Astrocyte (in vitro differentiated cells and primary cell): ENCODE measurements at regions not wholly inside any gene's neighbourhood (a gene's known extent, or its start where the extent isn't known, plus 50 kb on each side); places are given as distances from the start of the nearest gene placed in this dataset.
A peak's percentile ranks its signal among the peaks of the same experiment; 100 is the strongest.

ENCODE experiments used
- DNase-seq: peaks from one replicate; pipeline ENCODE4 v3.0.0-alpha.2; 2010; ENCODE audit warnings: low read depth
- FAIRE-seq: peaks from 2 replicates; lab custom pipeline; 2011; peaks lifted over from hg19 to GRCh38; lab: Jason Lieb, UNC
- H2AFZ ChIP-seq: 2 replicates; pipeline ENCODE4 v1.6.0; 2012; ENCODE audit warnings: low read depth, low read length, inconsistent platforms
- H3K27ac ChIP-seq: 2 replicates; pipeline ENCODE4 v1.5.1; 2011; ENCODE audit warnings: low read depth, low read length, inconsistent platforms
- H3K27me3 ChIP-seq: 2 replicates; pipeline ENCODE4 v1.6.0; 2011; ENCODE audit warnings: low read length, inconsistent platforms; ENCODE audit not compliant: insufficient read depth
- H3K36me3 ChIP-seq: 2 replicates; pipeline ENCODE4 v1.5.1; 2011; ENCODE audit warnings: low read length, inconsistent platforms; ENCODE audit not compliant: insufficient read depth
- H3K4me1 ChIP-seq: 2 replicates; pipeline ENCODE4 v1.5.1; 2011; ENCODE audit warnings: low read length, inconsistent platforms; ENCODE audit not compliant: insufficient read depth
- H3K4me2 ChIP-seq: 2 replicates; pipeline ENCODE4 v1.6.0; 2012; ENCODE audit warnings: low read length, inconsistent platforms
- H3K4me3 ChIP-seq: 2 replicates; pipeline ENCODE4 v1.5.1; 2011; ENCODE audit warnings: low read depth, mild to moderate bottlenecking, low read length, inconsistent platforms; ENCODE audit not compliant: insufficient read depth
- H3K79me2 ChIP-seq: 2 replicates; pipeline ENCODE4 v1.6.0; 2012; ENCODE audit warnings: mild to moderate bottlenecking, low read length, inconsistent platforms; ENCODE audit not compliant: insufficient read depth
- H3K9ac ChIP-seq: 2 replicates; pipeline ENCODE4 v1.6.0; 2012; ENCODE audit warnings: mild to moderate bottlenecking, low read length, inconsistent platforms
- H3K9me3 ChIP-seq: 2 replicates; pipeline ENCODE4 v1.5.1; 2012; ENCODE audit warnings: low read depth, mild to moderate bottlenecking, low read length, inconsistent platforms; ENCODE audit not compliant: insufficient read depth
- H4K20me1 ChIP-seq: 2 replicates; pipeline ENCODE4 v1.6.0; 2012; ENCODE audit warnings: low read length, inconsistent platforms; ENCODE audit not compliant: insufficient read depth
- H3K27ac Mint-ChIP-seq: one replicate; pipeline ENCODE4 v1.8.0; 2021; ENCODE audit warnings: mild to moderate bottlenecking, mixed read lengths; ENCODE audit not compliant: unreplicated experiment
- H3K27me3 Mint-ChIP-seq: one replicate; pipeline ENCODE4 v1.8.0; 2021; ENCODE audit warnings: low read depth, mixed read lengths; ENCODE audit not compliant: unreplicated experiment
- H3K36me3 Mint-ChIP-seq: one replicate; pipeline ENCODE4 v1.8.0; 2021; ENCODE audit warnings: low read depth, mixed read lengths; ENCODE audit not compliant: unreplicated experiment
- H3K4me1 Mint-ChIP-seq: one replicate; pipeline ENCODE4 v1.8.0; 2021; ENCODE audit warnings: low read depth, mixed read lengths; ENCODE audit not compliant: unreplicated experiment
- H3K4me3 Mint-ChIP-seq: one replicate; pipeline ENCODE4 v1.8.0; 2021; ENCODE audit warnings: mild to moderate bottlenecking, moderate library complexity, mixed read lengths; ENCODE audit not compliant: unreplicated experiment
- H3K9me3 Mint-ChIP-seq: one replicate; pipeline ENCODE4 v1.8.0; 2021; ENCODE audit warnings: mild to moderate bottlenecking, mixed read lengths; ENCODE audit not compliant: unreplicated experiment
- EZH2 ChIP-seq: IDR thresholded peaks from 2 replicates; pipeline ENCODE4 v1.6.1; 2012; ENCODE audit warnings: mild to moderate bottlenecking, low read length, inconsistent platforms; ENCODE audit not compliant: insufficient read depth
- TF ChIP-seq, protein P1 (sequence below): IDR thresholded peaks from 2 replicates; pipeline ENCODE4 v1.5.1; 2011; ENCODE audit warnings: low read depth, mild to moderate bottlenecking, inconsistent platforms, low read length, moderate library complexity; ENCODE audit not compliant: insufficient read depth

GRCh38 chr1:229753764-229754551, 127.9 kb downstream of the URB2 start:
- Histone ChIP-seq H3K4me2 (no peak overlapping the region), H3K27me3 (no peaks in the 10 kb centered on the region), H3K9ac (no peak overlapping the region), H3K4me1 (peaks cover 28% of the 10 kb centered on the region), H3K79me2 (no peaks in the 10 kb centered on the region), H3K4me3 (no peak overlapping the region), H3K36me3 (no peaks in the 10 kb centered on the region), H4K20me1 (no peaks in the 10 kb centered on the region), H2AFZ (no peak overlapping the region), H3K27ac (no peak overlapping the region), H3K9me3 (no peaks in the 10 kb centered on the region)
- Mint-ChIP-seq H3K4me1 (peaks cover 39% of the 10 kb centered on the region), H3K9me3 (peaks cover 4% of the 10 kb centered on the region), H3K27me3 (no peaks in the 10 kb centered on the region), H3K27ac (peak overlapping the region; percentile 60), H3K36me3 (peaks cover 3% of the 10 kb centered on the region), H3K4me3 (no peak overlapping the region)
- FAIRE-seq, result no peak
- TF ChIP-seq, protein P1, sequence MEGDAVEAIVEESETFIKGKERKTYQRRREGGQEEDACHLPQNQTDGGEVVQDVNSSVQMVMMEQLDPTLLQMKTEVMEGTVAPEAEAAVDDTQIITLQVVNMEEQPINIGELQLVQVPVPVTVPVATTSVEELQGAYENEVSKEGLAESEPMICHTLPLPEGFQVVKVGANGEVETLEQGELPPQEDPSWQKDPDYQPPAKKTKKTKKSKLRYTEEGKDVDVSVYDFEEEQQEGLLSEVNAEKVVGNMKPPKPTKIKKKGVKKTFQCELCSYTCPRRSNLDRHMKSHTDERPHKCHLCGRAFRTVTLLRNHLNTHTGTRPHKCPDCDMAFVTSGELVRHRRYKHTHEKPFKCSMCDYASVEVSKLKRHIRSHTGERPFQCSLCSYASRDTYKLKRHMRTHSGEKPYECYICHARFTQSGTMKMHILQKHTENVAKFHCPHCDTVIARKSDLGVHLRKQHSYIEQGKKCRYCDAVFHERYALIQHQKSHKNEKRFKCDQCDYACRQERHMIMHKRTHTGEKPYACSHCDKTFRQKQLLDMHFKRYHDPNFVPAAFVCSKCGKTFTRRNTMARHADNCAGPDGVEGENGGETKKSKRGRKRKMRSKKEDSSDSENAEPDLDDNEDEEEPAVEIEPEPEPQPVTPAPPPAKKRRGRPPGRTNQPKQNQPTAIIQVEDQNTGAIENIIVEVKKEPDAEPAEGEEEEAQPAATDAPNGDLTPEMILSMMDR, result no peak
- no peak for TF ChIP-seq EZH2
- DNase-seq, result no peak

GRCh38 chr1:229756666-229757065, 130.6 kb downstream of the URB2 start:
- TF ChIP-seq, protein P1, result no peak
- TF ChIP-seq EZH2, result no peak
- Histone ChIP-seq H3K4me2 (peak overlapping the region; percentile 26), H3K36me3 (no peaks in the 10 kb centered on the region), H3K9me3 (no peaks in the 10 kb centered on the region), H3K27ac (peak overlapping the region; percentile 17), H3K4me3 (no peak overlapping the region), H3K27me3 (no peaks in the 10 kb centered on the region), H3K79me2 (no peaks in the 10 kb centered on the region), H2AFZ (peak overlapping the region; percentile 2), H3K4me1 (peaks cover 28% of the 10 kb centered on the region), H3K9ac (no peak overlapping the region), H4K20me1 (no peaks in the 10 kb centered on the region)
- peak; percentile 92 for DNase-seq
- Mint-ChIP-seq H3K27ac (peak overlapping the region; percentile 92), H3K36me3 (peaks cover 3% of the 10 kb centered on the region), H3K9me3 (peaks cover 5% of the 10 kb centered on the region), H3K4me1 (peaks cover 58% of the 10 kb centered on the region), H3K4me3 (no peak overlapping the region), H3K27me3 (no peaks in the 10 kb centered on the region)
- FAIRE-seq, result no peak

- Histone ChIP-seq H4K20me1 (no peaks in the 10 kb centered on the region), H2AFZ (no peak overlapping the region), H3K4me3 (no peak overlapping the region), H3K79me2 (no peaks in the 10 kb centered on the region), H3K9me3 (no peaks in the 10 kb centered on the region), H3K36me3 (no peaks in the 10 kb centered on the region), H3K9ac (no peak overlapping the region), H3K4me1 (peaks cover 28% of the 10 kb centered on the region), H3K27ac (peak overlapping the region; percentile 24), H3K4me2 (no peak overlapping the region), H3K27me3 (no peaks in the 10 kb centered on the region)
- peaks cover 58% of the 10 kb centered on the region for H3K4me1 Mint-ChIP-seq
- TF ChIP-seq EZH2, result no peak
- TF ChIP-seq, protein P1, result no peak
- H3K9me3 Mint-ChIP-seq, result peaks cover 5% of the 10 kb centered on the region
- no peak overlapping the region for H3K4me3 Mint-ChIP-seq
- peak; percentile 55 for FAIRE-seq
- DNase-seq, result peak; percentile 42
- peak overlapping the region; percentile 92 for H3K27ac Mint-ChIP-seq
- H3K36me3 Mint-ChIP-seq, result peaks cover 3% of the 10 kb centered on the region
- no peaks in the 10 kb centered on the region for H3K27me3 Mint-ChIP-seq
Observed at GRCh38 chr1:229757226-229757625, 131.2 kb downstream of the URB2 start.
